SU-DHL-6 (cell line): ENCODE measurements at regions not wholly inside any gene's neighbourhood (a gene's known extent, or its start where the extent isn't known, plus 50 kb on each side); places are given as distances from the start of the nearest gene placed in this dataset.

Experiments used
- H2AFZ ChIP-seq: fragments of 200-600 bp; sonication (generic); 2 replicates; pipeline ENCODE4 v1.6.1; 2014; ENCODE audit warnings: low read depth, mild to moderate bottlenecking, moderate library complexity, mixed read lengths, antibody characterized with exemption, low read length; ENCODE audit not compliant: severe bottlenecking
- H3F3A ChIP-seq: fragments of 200-600 bp; shearing (Covaris generic); 2 replicates; pipeline ENCODE4 v1.6.0; 2016; ENCODE audit warnings: antibody characterized with exemption, mild to moderate bottlenecking; ENCODE audit not compliant: insufficient read depth
- H3K27ac ChIP-seq: fragments of 200-600 bp; sonication (generic); 2 replicates; pipeline ENCODE4 v1.5.1; 2016; ENCODE audit warnings: low read depth, mild to moderate bottlenecking, low read length, moderate library complexity, mixed read lengths
- H3K27me3 ChIP-seq: fragments of 200-600 bp; sonication (generic), shearing (Covaris generic); 2 replicates; pipeline ENCODE4 v1.6.0; 2014; ENCODE audit warnings: mild to moderate bottlenecking, low read length
- H3K36me3 ChIP-seq: fragments of 200-600 bp; sonication (generic); 2 replicates; pipeline ENCODE4 v1.6.1; 2014; ENCODE audit warnings: mild to moderate bottlenecking, low read length, mixed read lengths
- H3K4me2 ChIP-seq: fragments of 300-600, 200-600 bp; shearing (Covaris generic), sonication (generic); 2 replicates; pipeline ENCODE4 v1.6.0; 2014; ENCODE audit warnings: low read length, low read depth, mild to moderate bottlenecking; ENCODE audit not compliant: poor library complexity, severe bottlenecking
- H3K4me3 ChIP-seq: fragments of 200-600 bp; sonication (generic); 2 replicates; pipeline ENCODE4 v1.5.1; 2014; ENCODE audit warnings: antibody characterized with exemption, low read length, mild to moderate bottlenecking, mixed read lengths; ENCODE audit not compliant: insufficient read depth, poor library complexity, severe bottlenecking
- H3K79me2 ChIP-seq: fragments of 200-600 bp; sonication (generic); 2 replicates; pipeline ENCODE4 v1.6.1; 2014; ENCODE audit warnings: mild to moderate bottlenecking, low read length, moderate library complexity; ENCODE audit not compliant: insufficient read depth
- H3K9ac ChIP-seq: fragments of 200-600 bp; sonication (generic); 2 replicates; pipeline ENCODE4 v1.7.0; 2014; ENCODE audit warnings: mild to moderate bottlenecking, low read length
- H3K9me2 ChIP-seq: fragments of 200-600 bp; sonication (generic); replicated peaks from 2 replicates; pipeline ENCODE4 v1.6.1; 2014; ENCODE audit warnings: low read length; ENCODE audit not compliant: insufficient read depth
- H3K9me3 ChIP-seq: fragments of 200-600 bp; sonication (generic); 2 replicates; pipeline ENCODE4 v1.6.1; 2014; ENCODE audit warnings: low read length, mixed read lengths; ENCODE audit not compliant: insufficient read depth
- H4K20me1 ChIP-seq: fragments of 200-600 bp; sonication (generic); 2 replicates; pipeline ENCODE4 v1.6.1; 2014; ENCODE audit warnings: low read depth, mild to moderate bottlenecking, antibody characterized with exemption, low read length, moderate library complexity, mixed read lengths
- EZH2phosphoT487 ChIP-seq: fragments of 200-600 bp; sonication (generic), shearing (Covaris generic); conservative IDR thresholded peaks from 2 replicates; pipeline ENCODE4 v1.6.1; 2018; ENCODE audit warnings: mild to moderate bottlenecking, antibody characterized with exemption, low read length, moderate library complexity, mixed read lengths
- TF ChIP-seq, protein P1 (sequence below): fragments of 200-600 bp; sonication (generic); IDR thresholded peaks from one replicate; pipeline ENCODE4 v1.5.1; 2017; ENCODE audit warnings: antibody characterized with exemption, mild to moderate bottlenecking, low read length, moderate library complexity; ENCODE audit not compliant: insufficient read depth, poor library complexity, severe bottlenecking

DNA sequence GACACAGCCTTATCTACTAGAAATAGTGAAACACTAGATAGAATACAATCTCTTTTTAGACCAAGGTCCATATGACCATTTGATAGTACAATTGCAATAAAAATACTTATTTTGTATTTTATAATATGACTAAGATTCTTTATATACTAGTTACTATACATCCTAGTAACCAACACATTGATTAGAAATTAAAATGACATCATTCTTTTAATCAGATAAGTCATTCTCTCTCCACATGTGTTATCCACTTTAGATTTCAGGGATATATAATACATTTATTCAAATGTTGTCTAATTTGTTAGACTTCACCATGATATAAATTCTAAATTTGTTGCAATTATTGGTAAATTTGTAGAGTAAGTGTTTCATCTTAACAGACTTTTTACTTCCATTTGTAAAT lies 276.2 kb upstream of the DPH6 start:
- Histone ChIP-seq H3K36me3 (no peaks in the 10 kb centered on the region), H3K27ac (no peak overlapping the region), H3K9me3 (no peaks in the 10 kb centered on the region), H2AFZ (no peak overlapping the region), H3F3A (no peaks in the 10 kb centered on the region), H4K20me1 (no peaks in the 10 kb centered on the region), H3K9me2 (no peaks in the 10 kb centered on the region), H3K4me3 (no peak overlapping the region), H3K4me2 (no peak overlapping the region), H3K9ac (no peak overlapping the region), H3K79me2 (no peaks in the 10 kb centered on the region), H3K27me3 (no peaks in the 10 kb centered on the region)
- TF ChIP-seq, protein P1, sequence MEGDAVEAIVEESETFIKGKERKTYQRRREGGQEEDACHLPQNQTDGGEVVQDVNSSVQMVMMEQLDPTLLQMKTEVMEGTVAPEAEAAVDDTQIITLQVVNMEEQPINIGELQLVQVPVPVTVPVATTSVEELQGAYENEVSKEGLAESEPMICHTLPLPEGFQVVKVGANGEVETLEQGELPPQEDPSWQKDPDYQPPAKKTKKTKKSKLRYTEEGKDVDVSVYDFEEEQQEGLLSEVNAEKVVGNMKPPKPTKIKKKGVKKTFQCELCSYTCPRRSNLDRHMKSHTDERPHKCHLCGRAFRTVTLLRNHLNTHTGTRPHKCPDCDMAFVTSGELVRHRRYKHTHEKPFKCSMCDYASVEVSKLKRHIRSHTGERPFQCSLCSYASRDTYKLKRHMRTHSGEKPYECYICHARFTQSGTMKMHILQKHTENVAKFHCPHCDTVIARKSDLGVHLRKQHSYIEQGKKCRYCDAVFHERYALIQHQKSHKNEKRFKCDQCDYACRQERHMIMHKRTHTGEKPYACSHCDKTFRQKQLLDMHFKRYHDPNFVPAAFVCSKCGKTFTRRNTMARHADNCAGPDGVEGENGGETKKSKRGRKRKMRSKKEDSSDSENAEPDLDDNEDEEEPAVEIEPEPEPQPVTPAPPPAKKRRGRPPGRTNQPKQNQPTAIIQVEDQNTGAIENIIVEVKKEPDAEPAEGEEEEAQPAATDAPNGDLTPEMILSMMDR, result no peak
- TF ChIP-seq EZH2phosphoT487, result no peak

DNA sequence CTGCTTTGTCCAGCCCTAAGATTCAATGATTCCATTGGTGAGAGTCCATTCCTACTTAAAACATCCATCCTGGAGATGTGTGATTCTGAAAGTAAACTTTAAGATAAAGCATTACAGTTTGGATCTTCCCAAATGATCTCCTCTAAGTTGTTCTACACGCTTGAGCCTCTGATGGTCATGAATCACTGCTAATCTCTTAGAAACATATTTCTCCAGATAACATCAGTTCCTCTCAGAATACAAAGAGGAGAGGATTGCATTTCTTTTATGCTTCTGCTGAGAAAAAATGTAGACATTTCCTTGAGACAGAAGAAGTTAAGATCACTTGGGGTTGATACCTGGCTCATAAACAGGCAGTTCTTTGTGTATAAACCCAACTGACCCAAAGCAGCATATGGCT lies 281.2 kb upstream of the DPH6 start:
- no peak for TF ChIP-seq EZH2phosphoT487
- TF ChIP-seq, protein P1, result no peak
- no peaks in the 10 kb centered on the region for H3K9me3 ChIP-seq
- H3K9ac ChIP-seq, result no peak overlapping the region
- H3K36me3 ChIP-seq, result no peaks in the 10 kb centered on the region
- no peak overlapping the region for H2AFZ ChIP-seq
- no peak overlapping the region for H3K27ac ChIP-seq
- no peaks in the 10 kb centered on the region for H3K9me2 ChIP-seq
- H3K27me3 ChIP-seq, result no peaks in the 10 kb centered on the region
- no peak overlapping the region for H3K4me2 ChIP-seq
- no peak overlapping the region for H3K4me3 ChIP-seq
- no peaks in the 10 kb centered on the region for H3F3A ChIP-seq
- H3K79me2 ChIP-seq, result no peaks in the 10 kb centered on the region
- no peaks in the 10 kb centered on the region for H4K20me1 ChIP-seq

DNA sequence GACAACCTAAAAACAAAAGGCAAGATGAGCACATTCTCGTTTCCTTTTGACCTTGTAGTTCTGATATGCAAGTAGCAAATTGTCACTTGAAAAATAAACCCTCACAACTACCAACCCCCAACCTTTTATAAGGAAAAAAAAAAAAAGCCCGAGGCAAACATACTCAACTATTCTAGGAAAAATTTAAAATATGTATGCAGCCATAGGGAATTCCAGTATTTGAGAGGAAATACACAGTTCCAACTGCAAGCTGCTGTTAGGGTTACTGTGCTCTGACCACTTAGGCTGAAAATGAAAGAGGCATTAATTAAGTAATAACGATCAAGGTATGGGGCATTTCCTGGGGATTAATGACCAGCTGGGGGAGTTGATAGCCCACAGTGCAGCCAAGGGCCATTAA lies 281.9 kb upstream of the DPH6 start:
- H3K27ac ChIP-seq, result no peak overlapping the region
- no peaks in the 10 kb centered on the region for H3K9me3 ChIP-seq
- no peak overlapping the region for H3K4me3 ChIP-seq
- H3K27me3 ChIP-seq, result no peaks in the 10 kb centered on the region
- H3K79me2 ChIP-seq, result no peaks in the 10 kb centered on the region
- no peaks in the 10 kb centered on the region for H3K36me3 ChIP-seq
- no peak overlapping the region for H2AFZ ChIP-seq
- H3K9ac ChIP-seq, result no peak overlapping the region
- H3K4me2 ChIP-seq, result no peak overlapping the region
- no peaks in the 10 kb centered on the region for H3F3A ChIP-seq
- TF ChIP-seq, protein P1, result no peak
- no peak for TF ChIP-seq EZH2phosphoT487
- H4K20me1 ChIP-seq, result no peaks in the 10 kb centered on the region
- no peaks in the 10 kb centered on the region for H3K9me2 ChIP-seq

DNA sequence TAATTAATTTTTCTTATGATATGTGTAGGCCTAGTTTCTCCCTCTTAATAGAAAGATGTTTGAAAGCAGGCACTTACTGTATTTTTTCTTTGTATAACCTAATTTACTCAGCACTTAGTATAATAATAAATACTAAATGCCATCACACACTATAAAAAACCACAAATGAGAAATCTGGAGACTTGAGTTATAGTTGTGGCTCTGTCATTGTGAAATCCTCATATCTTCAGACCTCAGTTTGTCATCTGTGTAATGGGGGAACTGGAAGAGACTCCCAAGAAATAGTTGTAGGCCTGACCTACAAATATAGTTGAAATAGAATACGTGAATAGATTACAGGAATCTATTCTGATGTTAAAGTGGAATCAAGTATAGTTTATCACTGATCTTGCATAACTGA lies 287.6 kb upstream of the DPH6 start:
- H3K4me2 ChIP-seq, result no peak overlapping the region
- TF ChIP-seq EZH2phosphoT487, result no peak
- TF ChIP-seq, protein P1, result no peak

More for the DNA sequence above, 287.6 kb upstream of the DPH6 start:
- no peak overlapping the region for H3K27ac ChIP-seq
- no peaks in the 10 kb centered on the region for H4K20me1 ChIP-seq
- H3K36me3 ChIP-seq, result no peaks in the 10 kb centered on the region
- H3K9me2 ChIP-seq, result no peaks in the 10 kb centered on the region
- H3K79me2 ChIP-seq, result no peaks in the 10 kb centered on the region
- no peaks in the 10 kb centered on the region for H3K27me3 ChIP-seq
- H3K4me3 ChIP-seq, result no peak overlapping the region
- no peak overlapping the region for H2AFZ ChIP-seq
- H3K9me3 ChIP-seq, result no peaks in the 10 kb centered on the region
- no peaks in the 10 kb centered on the region for H3F3A ChIP-seq
- H3K9ac ChIP-seq, result no peak overlapping the region
